DMS153 treated with DMSO at 0.1 percent for 48 hours (cell line): ENCODE measurements at regions not wholly inside any gene's neighbourhood (a gene's known extent, or its start where the extent isn't known, plus 50 kb on each side); places are given as distances from the start of the nearest gene placed in this dataset.

Experiments used
- DNase-seq: peaks from one replicate; lab custom pipeline; 2025; ENCODE audit not compliant: unreplicated experiment; lab: John Stamatoyannopoulos, UW

DNA sequence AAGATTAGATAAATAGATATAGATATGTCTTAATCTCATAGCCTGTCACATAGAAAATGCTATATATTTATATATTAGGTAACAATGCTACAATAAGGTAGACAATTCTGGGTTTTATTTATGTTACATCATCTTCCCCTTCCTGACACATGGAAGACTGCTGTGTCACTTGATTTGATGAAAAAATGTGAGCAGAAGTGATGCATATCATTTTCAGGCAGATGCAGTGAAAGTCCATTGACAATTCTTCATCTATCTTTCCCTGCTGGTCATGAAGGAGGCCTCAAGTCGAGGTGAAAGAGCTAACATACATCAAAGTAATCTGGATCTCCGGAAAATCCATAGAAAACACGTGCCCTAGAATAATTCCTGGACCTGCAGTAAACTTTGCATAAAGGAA is 57.8 kb upstream of the CHD1 start:
- DNase-seq, result no peak

DNA sequence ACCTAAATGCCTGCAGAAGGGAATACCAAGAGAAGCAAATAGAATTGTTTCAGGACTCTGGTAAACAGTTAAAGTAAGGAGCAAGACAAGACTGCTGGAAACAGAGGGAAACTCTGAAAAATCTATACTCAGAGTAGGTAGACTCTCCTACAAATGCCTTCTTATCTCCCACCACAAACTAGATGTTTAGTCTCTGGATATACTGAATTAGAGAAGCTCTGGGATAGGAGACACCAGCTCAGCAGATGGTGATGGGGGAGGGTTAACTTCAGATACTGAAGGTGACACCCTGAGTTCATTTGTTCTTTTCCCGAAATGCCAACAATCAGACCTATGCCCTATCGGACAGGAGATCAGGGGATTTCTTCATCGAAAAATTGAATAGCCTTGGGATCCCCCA is 54.1 kb upstream of the CHD1 start:
- no peak for DNase-seq
